ENCODE measurements at regions not wholly inside any gene's neighbourhood (a gene's known extent, or its start where the extent isn't known, plus 50 kb on each side); places are given as distances from the start of the nearest gene placed in this dataset.

GRCh38 chr10:111999915-112000302 is 183.7 kb downstream of the GPAM start:
- TF ChIP-seq, protein P1, sequence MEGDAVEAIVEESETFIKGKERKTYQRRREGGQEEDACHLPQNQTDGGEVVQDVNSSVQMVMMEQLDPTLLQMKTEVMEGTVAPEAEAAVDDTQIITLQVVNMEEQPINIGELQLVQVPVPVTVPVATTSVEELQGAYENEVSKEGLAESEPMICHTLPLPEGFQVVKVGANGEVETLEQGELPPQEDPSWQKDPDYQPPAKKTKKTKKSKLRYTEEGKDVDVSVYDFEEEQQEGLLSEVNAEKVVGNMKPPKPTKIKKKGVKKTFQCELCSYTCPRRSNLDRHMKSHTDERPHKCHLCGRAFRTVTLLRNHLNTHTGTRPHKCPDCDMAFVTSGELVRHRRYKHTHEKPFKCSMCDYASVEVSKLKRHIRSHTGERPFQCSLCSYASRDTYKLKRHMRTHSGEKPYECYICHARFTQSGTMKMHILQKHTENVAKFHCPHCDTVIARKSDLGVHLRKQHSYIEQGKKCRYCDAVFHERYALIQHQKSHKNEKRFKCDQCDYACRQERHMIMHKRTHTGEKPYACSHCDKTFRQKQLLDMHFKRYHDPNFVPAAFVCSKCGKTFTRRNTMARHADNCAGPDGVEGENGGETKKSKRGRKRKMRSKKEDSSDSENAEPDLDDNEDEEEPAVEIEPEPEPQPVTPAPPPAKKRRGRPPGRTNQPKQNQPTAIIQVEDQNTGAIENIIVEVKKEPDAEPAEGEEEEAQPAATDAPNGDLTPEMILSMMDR (IDR thresholded peaks at IDR 0.05; ENCODE audit: extremely low read depth, missing control alignments): no peak
- no peak for DNase-seq (ENCODE audit: low spot score)

- TF ChIP-seq, protein P1 (IDR thresholded peaks at IDR 0.05; ENCODE audit: extremely low read depth, missing control alignments): no peak
- no peak for DNase-seq (ENCODE audit: low spot score)
Measured at GRCh38 chr10:112000466-112000865, 183.1 kb downstream of the GPAM start.

DNA sequence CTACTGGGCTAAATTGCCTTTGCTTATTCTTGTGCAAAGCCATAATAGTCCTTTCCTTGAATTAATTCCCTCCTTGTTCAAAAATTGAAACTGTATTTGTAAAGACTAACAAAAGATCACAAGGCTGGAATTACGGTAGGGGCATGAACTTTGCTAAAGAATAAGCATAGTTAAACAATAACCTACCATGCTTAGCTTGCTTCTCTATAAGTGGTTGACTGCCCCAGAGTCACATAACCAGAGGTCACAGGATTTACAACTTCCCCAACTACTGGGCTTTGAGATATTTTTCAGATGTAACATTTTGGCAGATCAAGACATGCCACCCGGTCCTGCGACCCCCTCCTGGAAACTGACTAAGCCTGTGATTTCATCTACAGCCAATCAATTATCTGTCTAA is 181.4 kb downstream of the GPAM start:
- TF ChIP-seq, protein P1 (IDR thresholded peaks at IDR 0.05; ENCODE audit: extremely low read depth, missing control alignments): no peak
- no peak for DNase-seq (ENCODE audit: low spot score)

DNA sequence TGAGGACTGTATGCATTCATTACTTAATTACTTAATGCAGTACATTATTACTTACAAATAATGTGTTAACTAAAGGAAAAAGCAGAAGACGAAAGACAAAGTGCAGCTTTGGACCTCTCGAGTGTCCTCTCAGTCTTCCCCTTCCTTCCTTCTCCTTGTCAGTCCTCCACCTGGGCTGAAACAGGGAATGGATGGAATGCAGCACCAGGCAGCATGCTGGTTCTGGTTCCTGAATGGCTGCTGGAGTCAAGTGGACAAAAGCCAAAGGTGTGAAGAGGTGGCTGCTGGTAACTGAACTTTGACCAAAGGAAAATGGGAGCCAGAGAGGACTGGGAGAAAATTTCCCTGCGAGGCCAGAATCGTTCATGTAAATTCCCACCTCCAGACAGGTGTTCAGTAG is 179.5 kb downstream of the GPAM start:
- TF ChIP-seq, protein P1 (IDR thresholded peaks at IDR 0.05; ENCODE audit: extremely low read depth, missing control alignments): no peak
- DNase-seq (ENCODE audit: low spot score): no peak

DNA sequence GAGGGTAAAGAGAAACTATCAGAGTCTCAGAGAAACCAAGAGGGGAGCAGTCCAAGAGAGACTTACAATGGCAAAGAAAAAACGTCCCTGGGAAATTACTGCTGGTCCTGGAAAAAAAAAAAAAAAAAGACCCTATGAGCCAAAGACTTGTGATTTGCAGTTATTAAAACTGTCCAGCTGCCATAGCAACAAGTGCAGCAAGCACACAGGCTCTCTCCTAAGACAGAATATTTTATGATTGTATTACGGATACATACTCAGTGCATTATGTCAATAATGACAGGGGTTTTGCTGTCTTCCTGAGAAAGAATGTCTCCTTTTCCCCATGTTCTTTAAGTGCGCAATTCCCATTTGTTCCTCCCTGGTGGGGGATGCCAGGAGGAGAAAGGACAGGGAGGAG is 178.5 kb downstream of the GPAM start:
- TF ChIP-seq, protein P1 (IDR thresholded peaks at IDR 0.05; ENCODE audit: extremely low read depth, missing control alignments): no peak
- no peak for DNase-seq (ENCODE audit: low spot score)

GRCh38 chr10:112006407-112006806 is 177.2 kb downstream of the GPAM start:
- DNase-seq (ENCODE audit: low spot score): no peak
- TF ChIP-seq, protein P1 (IDR thresholded peaks at IDR 0.05; ENCODE audit: extremely low read depth, missing control alignments): no peak

DNA sequence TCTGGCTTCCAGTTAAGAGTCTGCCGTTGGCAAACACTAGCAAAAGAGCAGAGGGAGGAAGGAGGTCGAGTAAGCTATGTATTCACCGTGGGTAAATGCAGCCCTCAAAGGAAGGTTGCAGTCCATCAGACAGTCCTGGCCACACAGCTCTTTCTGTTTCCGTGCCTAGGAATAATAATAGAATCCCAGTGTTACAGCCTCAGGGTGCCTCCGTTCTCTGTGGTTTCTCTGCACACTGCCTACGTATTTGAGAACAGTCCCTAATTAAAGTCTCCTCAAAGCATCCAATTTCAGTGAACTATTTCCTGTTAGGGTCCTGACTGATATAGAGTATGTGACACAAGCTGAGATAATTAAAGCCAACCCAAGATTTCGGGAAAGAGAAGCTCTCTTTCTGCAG is 176.7 kb downstream of the GPAM start:
- DNase-seq (ENCODE audit: low spot score): no peak
- TF ChIP-seq, protein P1 (IDR thresholded peaks at IDR 0.05; ENCODE audit: extremely low read depth, missing control alignments): no peak

Data from GM20000 (cell line).